Loucy (cell line): ENCODE measurements at regions not wholly inside any gene's neighbourhood (a gene's known extent, or its start where the extent isn't known, plus 50 kb on each side); places are given as distances from the start of the nearest gene placed in this dataset.

Experiments
- CTCF ChIP-seq: fragments of 200-600 bp; sonication (generic); conservative IDR thresholded peaks from 2 replicates; pipeline ENCODE4 v1.5.1; 2014; ENCODE audit warnings: mild to moderate bottlenecking, antibody characterized with exemption, low read length
- EZH2phosphoT487 ChIP-seq: fragments of 200-600 bp; IDR thresholded peaks from 2 replicates; pipeline ENCODE4 v1.6.1; 2018; ENCODE audit warnings: antibody characterized with exemption, mild to moderate bottlenecking, moderate library complexity, borderline replicate concordance

- TF ChIP-seq CTCF = no peak
- TF ChIP-seq EZH2phosphoT487 = no peak
Measured at GRCh38 chr13:80428349-80429096, 87.6 kb upstream of the SPRY2 start.
